Natural killer cell treated with Interleukin-12 subunit alpha and Interleukin-12 subunit beta and Interleukin-15 and Interleukin-18, amount 100 ng/mL, for 72 hours (primary cell): ENCODE measurements at regions not wholly inside any gene's neighbourhood (a gene's known extent, or its start where the extent isn't known, plus 50 kb on each side); places are given as distances from the start of the nearest gene placed in this dataset.

Experiments
- ATAC-seq, 2 donors: fragments of 150-1000 bp; cut with Tn5 transposase in 1 of 2; sonication (Bioruptor Pico), chemical (Tn5 transposase) in 1 of 2; 2 replicates each; pipeline ENCODE4 v1.10.0; 2021
- DNase-seq: peaks from one replicate; pipeline ENCODE4 v3.0.0; 2022; ENCODE audit warnings: low spot score
- H3K27ac Mint-ChIP-seq, 2 donors: 1 replicate in 1 of 2; 2 replicates in 1 of 2; pipeline ENCODE4 v1.8.0; 2022; ENCODE audit warnings: mixed read lengths in 2 of 2, mild to moderate bottlenecking in 1 of 2, moderate library complexity in 1 of 2
- H3K27me3 Mint-ChIP-seq, 2 donors: 1 replicate in 1 of 2; 2 replicates in 1 of 2; pipeline ENCODE4 v1.8.0; 2022; ENCODE audit warnings: mixed read lengths in 2 of 2
- H3K36me3 Mint-ChIP-seq: one replicate; pipeline ENCODE4 v1.8.0; 2022; ENCODE audit warnings: mixed read lengths
- H3K4me1 Mint-ChIP-seq, 2 donors: 1 replicate in 1 of 2; 2 replicates in 1 of 2; pipeline ENCODE4 v1.8.0; 2022; ENCODE audit warnings: low read depth in 2 of 2, mixed read lengths in 2 of 2, mild to moderate bottlenecking in 1 of 2
- H3K4me3 Mint-ChIP-seq: one replicate; pipeline ENCODE4 v1.8.0; 2022; ENCODE audit warnings: mixed read lengths
- H3K9me3 Mint-ChIP-seq: 2 replicates; pipeline ENCODE4 v1.8.0; 2022; ENCODE audit warnings: mixed read lengths

GRCh38 chr15:97517737-97518136 lies 442.8 kb upstream of the ARRDC4 start:
- H3K27ac Mint-ChIP-seq, result no peak overlapping the region
- H3K27me3 Mint-ChIP-seq, result no peaks in the 10 kb centered on the region
- no peak overlapping the region for H3K4me3 Mint-ChIP-seq
- ATAC-seq (no peak), DNase-seq (no peak)
- H3K9me3 Mint-ChIP-seq, result peaks cover 3% of the 10 kb centered on the region
- no peaks in the 10 kb centered on the region for H3K36me3 Mint-ChIP-seq
- H3K4me1 Mint-ChIP-seq, result no peaks in the 10 kb centered on the region

- H3K9me3 Mint-ChIP-seq, result peaks cover 6% of the 10 kb centered on the region
- no peaks in the 10 kb centered on the region for H3K27me3 Mint-ChIP-seq
- ATAC-seq (no peak), DNase-seq (no peak)
- H3K36me3 Mint-ChIP-seq, result no peaks in the 10 kb centered on the region
- H3K27ac Mint-ChIP-seq, result no peak overlapping the region
- H3K4me1 Mint-ChIP-seq, result no peaks in the 10 kb centered on the region
- no peak overlapping the region for H3K4me3 Mint-ChIP-seq
Observed at GRCh38 chr15:97520689-97521088, 439.8 kb upstream of the ARRDC4 start.

GRCh38 chr15:97521381-97522285 lies 438.9 kb upstream of the ARRDC4 start:
- H3K36me3 Mint-ChIP-seq, result no peaks in the 10 kb centered on the region
- peaks cover 6% of the 10 kb centered on the region for H3K9me3 Mint-ChIP-seq
- no peak overlapping the region for H3K27ac Mint-ChIP-seq
- ATAC-seq, result no peak
- no peak for DNase-seq
- H3K4me3 Mint-ChIP-seq, result no peak overlapping the region
- no peaks in the 10 kb centered on the region for H3K27me3 Mint-ChIP-seq
- no peaks in the 10 kb centered on the region for H3K4me1 Mint-ChIP-seq

GRCh38 chr15:97522347-97522746 lies 438.2 kb upstream of the ARRDC4 start:
- Mint-ChIP-seq H3K36me3 (no peaks in the 10 kb centered on the region), H3K27ac (no peak overlapping the region), H3K9me3 (peaks cover 10% of the 10 kb centered on the region), H3K27me3 (no peaks in the 10 kb centered on the region), H3K4me1 (no peaks in the 10 kb centered on the region), H3K4me3 (no peak overlapping the region)
- no peak for DNase-seq
- ATAC-seq, result no peak

- H3K9me3 Mint-ChIP-seq, result peaks cover 9% of the 10 kb centered on the region
- ATAC-seq (no peak), DNase-seq (no peak)
- H3K27me3 Mint-ChIP-seq, result no peaks in the 10 kb centered on the region
- no peaks in the 10 kb centered on the region for H3K36me3 Mint-ChIP-seq
- H3K27ac Mint-ChIP-seq, result no peak overlapping the region
- no peaks in the 10 kb centered on the region for H3K4me1 Mint-ChIP-seq
- H3K4me3 Mint-ChIP-seq, result no peak overlapping the region
Observed at GRCh38 chr15:97525809-97526208, 434.7 kb upstream of the ARRDC4 start.

GRCh38 chr15:97528238-97528637 lies 432.3 kb upstream of the ARRDC4 start:
- H3K9me3 Mint-ChIP-seq, result peaks cover 7% of the 10 kb centered on the region
- DNase-seq (no peak), ATAC-seq (no peak)
- no peaks in the 10 kb centered on the region for H3K27me3 Mint-ChIP-seq
- no peak overlapping the region for H3K4me3 Mint-ChIP-seq
- H3K27ac Mint-ChIP-seq, result no peak overlapping the region
- H3K4me1 Mint-ChIP-seq, result no peaks in the 10 kb centered on the region
- no peaks in the 10 kb centered on the region for H3K36me3 Mint-ChIP-seq

- Mint-ChIP-seq H3K4me1 (no peaks in the 10 kb centered on the region), H3K27ac (no peak overlapping the region), H3K36me3 (peaks cover 7% of the 10 kb centered on the region), H3K4me3 (no peak overlapping the region), H3K9me3 (peaks cover 10% of the 10 kb centered on the region), H3K27me3 (no peaks in the 10 kb centered on the region)
- DNase-seq (no peak), ATAC-seq (no peak)
Observed at GRCh38 chr15:97545799-97546198, 414.7 kb upstream of the ARRDC4 start.

GRCh38 chr15:97547381-97547780 lies 413.1 kb upstream of the ARRDC4 start:
- Mint-ChIP-seq H3K27me3 (no peaks in the 10 kb centered on the region), H3K4me3 (no peak overlapping the region), H3K9me3 (peaks cover 10% of the 10 kb centered on the region), H3K36me3 (peaks cover 7% of the 10 kb centered on the region), H3K27ac (no peak overlapping the region), H3K4me1 (no peaks in the 10 kb centered on the region)
- DNase-seq (no peak), ATAC-seq (no peak)

- Mint-ChIP-seq H3K36me3 (no peaks in the 10 kb centered on the region), H3K27me3 (no peaks in the 10 kb centered on the region), H3K27ac (no peak overlapping the region), H3K4me3 (no peak overlapping the region), H3K4me1 (no peaks in the 10 kb centered on the region), H3K9me3 (peaks cover 7% of the 10 kb centered on the region)
- DNase-seq (no peak), ATAC-seq (no peak)
Observed at GRCh38 chr15:97561529-97561928, 399.0 kb upstream of the ARRDC4 start.

GRCh38 chr15:97563516-97563915 lies 397.0 kb upstream of the ARRDC4 start:
- H3K4me3 Mint-ChIP-seq, result no peak overlapping the region
- no peak for ATAC-seq
- no peaks in the 10 kb centered on the region for H3K4me1 Mint-ChIP-seq
- no peak for DNase-seq
- peaks cover 4% of the 10 kb centered on the region for H3K9me3 Mint-ChIP-seq
- H3K27me3 Mint-ChIP-seq, result no peaks in the 10 kb centered on the region
- H3K27ac Mint-ChIP-seq, result no peak overlapping the region
- H3K36me3 Mint-ChIP-seq, result no peaks in the 10 kb centered on the region

- H3K9me3 Mint-ChIP-seq, result peaks cover 10% of the 10 kb centered on the region
- no peaks in the 10 kb centered on the region for H3K4me1 Mint-ChIP-seq
- H3K27ac Mint-ChIP-seq, result no peak overlapping the region
- no peaks in the 10 kb centered on the region for H3K27me3 Mint-ChIP-seq
- no peaks in the 10 kb centered on the region for H3K36me3 Mint-ChIP-seq
- DNase-seq, result no peak
- no peak overlapping the region for H3K4me3 Mint-ChIP-seq
- ATAC-seq, result no peak
Observed at GRCh38 chr15:97566961-97567360, 393.5 kb upstream of the ARRDC4 start.

- Mint-ChIP-seq H3K27me3 (no peaks in the 10 kb centered on the region), H3K4me1 (no peaks in the 10 kb centered on the region), H3K36me3 (no peaks in the 10 kb centered on the region), H3K4me3 (no peak overlapping the region), H3K9me3 (peaks cover 10% of the 10 kb centered on the region), H3K27ac (no peak overlapping the region)
- ATAC-seq (no peak), DNase-seq (no peak)
Observed at GRCh38 chr15:97567411-97567810, 393.1 kb upstream of the ARRDC4 start.

- H3K36me3 Mint-ChIP-seq, result no peaks in the 10 kb centered on the region
Observed at GRCh38 chr15:97576929-97577645, 383.4 kb upstream of the ARRDC4 start.

GRCh38 chr15:97585408-97585807 lies 375.1 kb upstream of the ARRDC4 start:
- Mint-ChIP-seq H3K9me3 (peaks cover 19% of the 10 kb centered on the region), H3K27me3 (no peaks in the 10 kb centered on the region), H3K4me3 (no peak overlapping the region), H3K36me3 (peaks cover 8% of the 10 kb centered on the region), H3K27ac (no peak overlapping the region), H3K4me1 (no peaks in the 10 kb centered on the region)
- DNase-seq (no peak), ATAC-seq (no peak)

More at GRCh38 chr15:97576929-97577645, 383.4 kb upstream of the ARRDC4 start:
- Mint-ChIP-seq H3K9me3 (peaks cover 21% of the 10 kb centered on the region), H3K4me1 (no peaks in the 10 kb centered on the region), H3K27ac (no peak overlapping the region), H3K4me3 (no peak overlapping the region), H3K27me3 (no peaks in the 10 kb centered on the region)
- no peak for ATAC-seq
- DNase-seq, result no peak
